ENCODE measurements at regions not wholly inside any gene's neighbourhood (a gene's known extent, or its start where the extent isn't known, plus 50 kb on each side); places are given as distances from the start of the nearest gene placed in this dataset.

- H3K79me2 ChIP-seq (ENCODE audit: control insufficient read depth in 1 of 2, insufficient read depth in 2 of 2, low read length in 2 of 2): no peaks in the 10 kb centered on the region
- no peaks in the 10 kb centered on the region for H4K20me1 ChIP-seq (replicated peaks in 1 of 2; ENCODE audit: control insufficient read depth in 1 of 2, insufficient read depth in 2 of 2, low read length in 2 of 2)
- no peak overlapping the region for H4K8ac ChIP-seq (ENCODE audit: extremely low read depth, insufficient read depth, low read length)
- H3K36me3 ChIP-seq (ENCODE audit: control insufficient read depth in 2 of 4, insufficient read depth in 4 of 4, low read length in 3 of 4): no peaks in the 10 kb centered on the region
- TF ChIP-seq RAD21 (IDR thresholded peaks at IDR 0.05 in 1 of 2, conservative IDR thresholded peaks at IDR 0.05 in 1 of 2; ENCODE audit: low read depth in 2 of 2, low read length in 2 of 2) (no peak), CTBP2 (IDR thresholded peaks at IDR 0.05; ENCODE audit: borderline replicate concordance, insufficient read depth, insufficient read length, low read length) (no peak), POU5F1 (IDR thresholded peaks at IDR 0.05; ENCODE audit: low read depth, low read length) (no peak), RBBP5 (IDR thresholded peaks at IDR 0.05; ENCODE audit: borderline replicate concordance, low read depth, low read length) (no peak), CHD1 (IDR thresholded peaks at IDR 0.05; ENCODE audit: low read depth, low read length) (no peak), MAFK (IDR thresholded peaks at IDR 0.05; ENCODE audit: low read depth, low read length) (no peak), RNF2 (IDR thresholded peaks at IDR 0.05; ENCODE audit: borderline replicate concordance, low read depth, low read length, missing control alignments, poor library complexity, severe bottlenecking) (no peak), POLR2AphosphoS5 (IDR thresholded peaks at IDR 0.05; ENCODE audit: low read depth, low read length) (no peak), BACH1 (IDR thresholded peaks at IDR 0.05; ENCODE audit: low read length) (no peak), CEBPB (IDR thresholded peaks at IDR 0.05; ENCODE audit: low read depth, low read length) (no peak), JUN (IDR thresholded peaks at IDR 0.05; ENCODE audit: low read depth, low read length) (no peak), SRF (IDR thresholded peaks at IDR 0.05; ENCODE audit: low read depth, low read length) (no peak), SIRT6 (IDR thresholded peaks at IDR 0.05; ENCODE audit: low read length) (no peak)
- TF ChIP-seq, protein P1, sequence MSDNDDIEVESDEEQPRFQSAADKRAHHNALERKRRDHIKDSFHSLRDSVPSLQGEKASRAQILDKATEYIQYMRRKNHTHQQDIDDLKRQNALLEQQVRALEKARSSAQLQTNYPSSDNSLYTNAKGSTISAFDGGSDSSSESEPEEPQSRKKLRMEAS (IDR thresholded peaks at IDR 0.05): no peak
- H2BK12ac ChIP-seq (ENCODE audit: low read depth, low read length): no peak overlapping the region
- H3K18ac ChIP-seq (ENCODE audit: extremely low read depth, low read length): no peak overlapping the region
- H3K9me3 ChIP-seq (ENCODE audit: insufficient read depth in 2 of 2, low read depth in 1 of 2, low read length in 1 of 2): no peaks in the 10 kb centered on the region
- no peaks in the 10 kb centered on the region for H3K79me1 ChIP-seq (ENCODE audit: low read depth, low read length)
- ChIA-PET POLR2A (ENCODE audit: partially characterized antibody) (interaction anchor here (0.5 kb wide), 1 partner anchor 52 kb away, joined by 4 read pairs; no protein-coding TSS in a partner anchor), CTCF (ENCODE audit: partially characterized antibody) (no interaction called here)
- 65% methylated on average over 6 of the region's 6 CpGs; no CpG with 5 or more reads in 1 of the 2 experiments for WGBS, 2 experiments (ENCODE audit: extremely low coverage in 1 of 2, insufficient coverage in 1 of 2, insufficient read length in 1 of 2, insufficient replicate concordance in 2 of 2, low coverage in 1 of 2, low lambda C conversion rate in 2 of 2, missing lambda C conversion rate in 1 of 2)
- no peaks in the 10 kb centered on the region for H3K27me3 ChIP-seq (replicated peaks in 1 of 4; ENCODE audit: control insufficient read depth in 3 of 4, extremely low read depth in 1 of 4, insufficient read depth in 3 of 4, low read length in 3 of 4)
- H2AK5ac ChIP-seq (ENCODE audit: low read depth, low read length): no peak overlapping the region
- H3K4ac ChIP-seq (replicated peaks; ENCODE audit: insufficient read length, low read depth, low read length): no peak overlapping the region
- H3K14ac ChIP-seq (ENCODE audit: insufficient read length): no peak overlapping the region
- H3K23me2 ChIP-seq (ENCODE audit: low read depth, low read length): no peaks in the 10 kb centered on the region
- H2BK5ac ChIP-seq (ENCODE audit: low read depth, low read length): no peak overlapping the region
- no peak overlapping the region for H3K27ac ChIP-seq (ENCODE audit: low read depth, low read length)
- H4K5ac ChIP-seq (ENCODE audit: insufficient read length, low read depth, low read length): no peak overlapping the region
- no peak overlapping the region for H4K91ac ChIP-seq (replicated peaks; ENCODE audit: insufficient read length, low read length)
- no peak overlapping the region for H2BK15ac ChIP-seq (ENCODE audit: low read length)
- DNase-seq (ENCODE audit: low read depth in 1 of 2, low spot score in 2 of 2): no peak
- H3K4me3 ChIP-seq (ENCODE audit: extremely low read depth in 1 of 4, insufficient read depth in 2 of 4, low read depth in 3 of 4, low read length in 4 of 4): no peak overlapping the region
- no peak overlapping the region for H2BK120ac ChIP-seq (replicated peaks; ENCODE audit: low read depth, low read length)
- FAIRE-seq: no peak
- no peak overlapping the region for H3K23ac ChIP-seq (ENCODE audit: insufficient read length)
- no peak overlapping the region for H3K9ac ChIP-seq (replicated peaks in 1 of 4; ENCODE audit: extremely low read depth in 1 of 4, low read depth in 3 of 4, low read length in 3 of 4)
- no peak overlapping the region for H2BK20ac ChIP-seq (ENCODE audit: low read length)
- no peaks in the 10 kb centered on the region for H3K4me1 ChIP-seq (replicated peaks in 1 of 4; ENCODE audit: control insufficient read depth in 3 of 4, insufficient read depth in 4 of 4, low read length in 3 of 4)
- no peak overlapping the region for H3K56ac ChIP-seq (replicated peaks; ENCODE audit: insufficient read length, low read depth, low read length)
- H2AFZ ChIP-seq (ENCODE audit: low read length): no peak overlapping the region
- H3K4me2 ChIP-seq (ENCODE audit: insufficient read depth in 1 of 2, low read depth in 2 of 2, low read length in 2 of 2): no peak overlapping the region
Observed at GRCh38 chr10:44024356-44025116, 360.4 kb downstream of the CXCL12 start.

All from H1 (cell line).